Fibroblast of mammary gland (primary cell): ENCODE measurements at regions not wholly inside any gene's neighbourhood (a gene's known extent, or its start where the extent isn't known, plus 50 kb on each side); places are given as distances from the start of the nearest gene placed in this dataset.

Experiments used
- DNase-seq: peaks from one replicate; pipeline ENCODE4 v3.0.0-alpha.2; 2010; ENCODE audit warnings: low read depth
- H3K4me3 ChIP-seq: 2 replicates; pipeline ENCODE4 v1.5.1; 2011; ENCODE audit warnings: low read depth, mild to moderate bottlenecking, low read length, moderate library complexity; ENCODE audit not compliant: control insufficient read depth
- TF ChIP-seq, protein P1 (sequence below): conservative IDR thresholded peaks from 2 replicates; pipeline ENCODE4 v1.5.1; 2011; ENCODE audit warnings: low read depth, low read length, inconsistent platforms; ENCODE audit not compliant: control insufficient read depth, insufficient read depth

DNA sequence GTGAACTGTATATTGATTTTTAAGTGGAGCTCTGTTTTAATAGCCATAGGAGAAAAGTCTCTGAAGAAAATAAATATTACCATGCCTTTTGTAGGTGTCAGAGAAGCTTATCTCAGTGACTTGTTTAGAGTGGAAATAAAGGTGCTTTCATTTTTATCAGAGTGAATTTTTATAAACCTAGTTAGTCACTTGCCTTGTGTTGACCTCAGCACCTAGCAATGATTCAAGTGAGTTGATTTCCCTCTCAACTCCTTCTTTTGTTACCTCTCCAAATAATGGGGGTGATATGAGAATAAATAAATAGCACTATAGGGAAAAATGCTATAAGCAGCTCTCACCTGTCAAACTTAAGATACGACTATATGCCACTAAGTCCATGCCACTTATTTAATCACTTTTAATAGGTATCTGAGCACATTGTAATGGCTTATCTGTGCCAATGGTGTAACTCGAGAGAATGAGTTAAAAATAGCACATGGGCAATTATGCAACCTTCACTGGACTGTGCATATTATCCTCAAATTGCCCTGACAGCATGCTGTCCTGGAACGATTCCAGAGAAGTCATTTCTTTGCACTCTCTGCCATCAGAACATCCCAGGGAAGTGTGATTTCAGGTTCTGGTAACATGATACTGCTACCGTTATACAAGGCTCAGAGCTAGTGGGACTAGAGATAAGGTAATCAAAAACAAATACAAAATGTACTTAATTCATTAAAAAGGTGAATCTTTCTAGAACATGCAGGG lies 290.8 kb downstream of the CCDC85A start:
- TF ChIP-seq, protein P1, sequence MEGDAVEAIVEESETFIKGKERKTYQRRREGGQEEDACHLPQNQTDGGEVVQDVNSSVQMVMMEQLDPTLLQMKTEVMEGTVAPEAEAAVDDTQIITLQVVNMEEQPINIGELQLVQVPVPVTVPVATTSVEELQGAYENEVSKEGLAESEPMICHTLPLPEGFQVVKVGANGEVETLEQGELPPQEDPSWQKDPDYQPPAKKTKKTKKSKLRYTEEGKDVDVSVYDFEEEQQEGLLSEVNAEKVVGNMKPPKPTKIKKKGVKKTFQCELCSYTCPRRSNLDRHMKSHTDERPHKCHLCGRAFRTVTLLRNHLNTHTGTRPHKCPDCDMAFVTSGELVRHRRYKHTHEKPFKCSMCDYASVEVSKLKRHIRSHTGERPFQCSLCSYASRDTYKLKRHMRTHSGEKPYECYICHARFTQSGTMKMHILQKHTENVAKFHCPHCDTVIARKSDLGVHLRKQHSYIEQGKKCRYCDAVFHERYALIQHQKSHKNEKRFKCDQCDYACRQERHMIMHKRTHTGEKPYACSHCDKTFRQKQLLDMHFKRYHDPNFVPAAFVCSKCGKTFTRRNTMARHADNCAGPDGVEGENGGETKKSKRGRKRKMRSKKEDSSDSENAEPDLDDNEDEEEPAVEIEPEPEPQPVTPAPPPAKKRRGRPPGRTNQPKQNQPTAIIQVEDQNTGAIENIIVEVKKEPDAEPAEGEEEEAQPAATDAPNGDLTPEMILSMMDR, result no peak
- no peak overlapping the region for H3K4me3 ChIP-seq
- peak; percentile 47 for DNase-seq

DNA sequence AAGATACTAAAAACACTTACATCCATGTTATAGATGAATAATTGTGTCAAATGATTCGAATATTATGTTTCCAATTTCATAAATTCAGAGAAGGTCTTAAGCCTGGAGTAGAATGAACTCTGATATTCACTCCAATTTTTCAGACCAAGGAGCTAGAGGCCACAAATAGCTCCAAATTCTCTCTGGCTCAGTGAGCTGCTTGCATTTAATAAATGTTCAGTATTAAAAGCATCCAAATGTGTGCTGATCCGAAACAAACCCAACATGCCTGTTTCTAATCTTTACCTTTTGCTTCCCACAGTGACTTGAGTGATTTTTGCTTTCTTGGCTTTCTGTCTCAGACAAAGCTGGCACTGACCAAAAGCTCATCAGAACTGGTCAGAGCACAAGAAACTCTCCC lies 291.4 kb downstream of the CCDC85A start:
- DNase-seq, result no peak
- H3K4me3 ChIP-seq, result no peak overlapping the region
- TF ChIP-seq, protein P1, result no peak

DNA sequence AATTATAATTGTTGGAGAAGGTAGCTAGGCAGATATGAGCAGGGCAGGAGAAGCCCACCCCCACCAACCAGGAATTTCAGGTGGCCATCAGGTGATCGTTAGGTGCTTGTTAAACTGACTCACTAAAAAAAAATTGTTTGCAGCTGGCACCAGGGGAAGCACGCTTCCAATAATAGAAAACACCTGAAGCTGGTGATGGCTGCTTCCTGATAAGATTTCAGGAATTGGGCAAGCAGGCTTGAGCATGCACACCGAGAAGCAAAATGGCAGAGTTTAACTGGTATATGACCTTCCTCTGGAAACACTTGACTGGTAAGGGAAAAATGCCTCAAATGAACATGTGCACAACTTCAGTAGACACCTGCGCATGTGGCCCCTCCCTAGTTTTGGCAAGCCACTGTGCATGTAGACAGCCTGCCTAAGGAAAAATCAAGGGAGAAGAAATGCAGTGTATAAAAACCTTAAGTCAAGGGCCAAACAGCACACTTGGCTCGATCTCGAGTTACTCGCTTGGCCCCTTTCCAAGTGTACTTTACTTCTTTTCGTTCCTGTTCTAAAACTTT lies 292.8 kb downstream of the CCDC85A start:
- TF ChIP-seq, protein P1, result no peak
- no peak overlapping the region for H3K4me3 ChIP-seq
- no peak for DNase-seq

DNA sequence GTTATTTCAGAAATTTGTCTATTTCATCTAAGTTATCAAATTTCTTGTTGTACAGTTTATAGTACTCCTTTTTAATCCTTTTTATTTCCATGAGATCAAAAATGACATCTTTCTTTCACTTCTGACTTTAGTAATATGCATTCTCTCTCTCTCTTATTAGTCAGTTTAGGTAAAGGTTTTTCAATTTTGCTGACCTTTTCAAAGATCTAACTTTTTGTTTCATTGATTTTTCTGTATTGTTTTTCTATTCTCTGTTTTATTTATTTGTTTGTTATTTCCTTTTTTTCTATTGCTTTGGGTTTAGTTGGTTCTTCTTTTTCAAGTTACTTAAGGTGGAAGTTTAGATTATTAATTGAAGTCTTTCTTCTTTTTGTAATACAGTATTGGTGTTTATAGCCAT lies 294.2 kb downstream of the CCDC85A start:
- TF ChIP-seq, protein P1, result no peak
- no peak overlapping the region for H3K4me3 ChIP-seq
- no peak for DNase-seq

DNA sequence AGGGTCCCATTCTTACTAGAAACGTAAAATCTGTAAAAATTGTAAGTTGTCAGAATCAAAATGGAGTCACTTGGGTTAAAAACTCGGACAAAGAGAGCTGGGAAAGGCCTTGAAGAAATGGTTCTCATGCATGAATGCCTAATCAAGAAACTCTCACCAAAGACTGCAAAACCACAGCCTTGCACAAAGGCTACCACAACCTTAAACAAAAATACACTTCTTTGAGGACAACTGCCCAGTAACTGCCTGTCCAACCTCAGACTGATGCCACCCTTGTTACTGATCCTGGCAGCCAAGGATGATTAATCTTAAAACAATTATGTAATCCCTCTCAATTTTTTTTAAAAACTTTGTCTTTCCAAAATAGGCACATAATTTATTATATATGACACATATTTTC lies 299.3 kb downstream of the CCDC85A start:
- no peak for DNase-seq
- H3K4me3 ChIP-seq, result no peak overlapping the region
- TF ChIP-seq, protein P1, result no peak

DNA sequence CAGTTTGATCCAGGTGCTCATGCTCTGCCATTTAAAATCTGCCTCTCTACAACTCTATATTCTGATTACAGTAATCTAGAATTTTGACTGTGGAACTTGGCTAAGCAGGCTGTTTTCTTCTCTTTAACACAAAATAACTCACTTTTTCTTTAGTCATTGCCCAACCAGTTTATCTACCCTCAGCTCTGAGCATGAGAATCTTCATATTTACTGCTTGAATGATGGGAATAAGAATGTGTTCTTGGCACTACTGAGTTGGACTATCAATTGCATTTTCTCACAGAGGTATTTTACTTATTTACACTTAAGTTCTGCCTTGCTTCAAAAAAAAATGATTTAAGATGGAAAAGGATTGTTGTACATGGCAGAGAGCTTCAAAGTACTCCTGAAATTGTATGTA lies 301.1 kb downstream of the CCDC85A start:
- no peak overlapping the region for H3K4me3 ChIP-seq
- no peak for DNase-seq
- TF ChIP-seq, protein P1, result no peak
